OCI-LY3 (cell line): ENCODE measurements at regions not wholly inside any gene's neighbourhood (a gene's known extent, or its start where the extent isn't known, plus 50 kb on each side); places are given as distances from the start of the nearest gene placed in this dataset.
A peak's percentile ranks its signal among the peaks of the same experiment; 100 is the strongest.

Experiments
- H2AFZ ChIP-seq: fragments of 200-600, 300-600 bp; shearing (Covaris generic); 2 replicates; pipeline ENCODE4 v1.6.0; 2014; ENCODE audit warnings: antibody characterized with exemption, low read depth, low read length
- H3K27ac ChIP-seq: fragments of 200-600, 300-600 bp; sonication (generic); 2 replicates; pipeline ENCODE4 v1.5.1; 2014; ENCODE audit warnings: mild to moderate bottlenecking, low read length, moderate library complexity, mixed read lengths
- H3K27me3 ChIP-seq: fragments of 200-600, 300-600 bp; sonication (generic); 2 replicates; pipeline ENCODE4 v1.6.1; 2014; ENCODE audit warnings: low read depth, low read length, mixed read lengths
- H3K36me3 ChIP-seq: fragments of 200-600, 300-600 bp; sonication (generic); replicated peaks from 2 replicates; pipeline ENCODE3; 2014; ENCODE audit warnings: low read depth, low read length, mixed read lengths
- H3K4me1 ChIP-seq: fragments of 300-600, 200-600 bp; sonication (generic); 2 replicates; pipeline ENCODE4 v1.6.1; 2014; ENCODE audit warnings: low read length, mixed read lengths
- H3K4me2 ChIP-seq: fragments of 200-600, 300-600 bp; sonication (generic); 2 replicates; pipeline ENCODE4 v1.6.1; 2014; ENCODE audit warnings: low read length, mixed read lengths
- H3K4me3 ChIP-seq: fragments of 300-600, 200-600 bp; sonication (generic); 2 replicates; pipeline ENCODE4 v1.5.1; 2014; ENCODE audit warnings: antibody characterized with exemption, mild to moderate bottlenecking, low read length, moderate library complexity
- H3K79me2 ChIP-seq: fragments of 300-600, 200-600 bp; shearing (Covaris generic); 2 replicates; pipeline ENCODE4 v1.6.1; 2014; ENCODE audit warnings: mild to moderate bottlenecking, low read length, mixed read lengths
- H3K9ac ChIP-seq: fragments of 300-600, 200-600 bp; shearing (Covaris generic); 2 replicates; pipeline ENCODE4 v1.6.0; 2014; ENCODE audit warnings: mild to moderate bottlenecking, low read length, moderate library complexity
- H3K9me3 ChIP-seq: fragments of 200-600, 300-600 bp; shearing (Covaris generic); 2 replicates; pipeline ENCODE4 v1.6.1; 2014; ENCODE audit warnings: low read length, mixed read lengths; ENCODE audit not compliant: insufficient read depth
- H4K20me1 ChIP-seq: fragments of 200-600, 300-600 bp; sonication (generic); 2 replicates; pipeline ENCODE4 v1.6.1; 2016; ENCODE audit warnings: low read length, mixed read lengths; ENCODE audit not compliant: insufficient read depth
- EZH2phosphoT487 ChIP-seq: fragments of 200-600 bp; shearing (Covaris generic); IDR thresholded peaks from 2 replicates; pipeline ENCODE4 v1.6.1; 2018; ENCODE audit warnings: antibody characterized with exemption, mixed run types, low read depth
- TF ChIP-seq, protein P1 (sequence below): fragments of 200-600, 300-600 bp; sonication (generic); IDR thresholded peaks from 2 replicates; pipeline ENCODE4 v1.5.1; 2014; ENCODE audit warnings: antibody characterized with exemption, low read length, low read depth

DNA sequence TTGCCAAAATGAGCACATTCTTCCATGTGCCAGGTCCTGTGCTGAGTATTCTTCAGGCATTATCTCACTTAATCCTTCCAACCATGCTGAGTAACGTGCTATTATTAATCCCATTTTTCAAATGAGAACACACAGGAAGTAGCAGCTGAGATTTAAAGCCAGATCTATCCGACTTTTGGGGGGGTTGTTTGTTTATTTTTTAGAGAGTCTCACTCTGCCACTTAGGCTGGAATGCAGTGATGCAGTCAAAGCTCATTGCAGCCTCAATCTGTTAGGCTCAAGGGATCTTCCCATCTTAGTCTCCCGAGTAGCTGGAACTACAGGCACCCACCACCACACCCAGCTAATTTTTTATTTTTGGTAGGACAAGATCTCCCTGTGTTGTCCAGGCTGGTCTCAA is 55.5 kb upstream of the TRIM2 start:
- TF ChIP-seq, protein P1, sequence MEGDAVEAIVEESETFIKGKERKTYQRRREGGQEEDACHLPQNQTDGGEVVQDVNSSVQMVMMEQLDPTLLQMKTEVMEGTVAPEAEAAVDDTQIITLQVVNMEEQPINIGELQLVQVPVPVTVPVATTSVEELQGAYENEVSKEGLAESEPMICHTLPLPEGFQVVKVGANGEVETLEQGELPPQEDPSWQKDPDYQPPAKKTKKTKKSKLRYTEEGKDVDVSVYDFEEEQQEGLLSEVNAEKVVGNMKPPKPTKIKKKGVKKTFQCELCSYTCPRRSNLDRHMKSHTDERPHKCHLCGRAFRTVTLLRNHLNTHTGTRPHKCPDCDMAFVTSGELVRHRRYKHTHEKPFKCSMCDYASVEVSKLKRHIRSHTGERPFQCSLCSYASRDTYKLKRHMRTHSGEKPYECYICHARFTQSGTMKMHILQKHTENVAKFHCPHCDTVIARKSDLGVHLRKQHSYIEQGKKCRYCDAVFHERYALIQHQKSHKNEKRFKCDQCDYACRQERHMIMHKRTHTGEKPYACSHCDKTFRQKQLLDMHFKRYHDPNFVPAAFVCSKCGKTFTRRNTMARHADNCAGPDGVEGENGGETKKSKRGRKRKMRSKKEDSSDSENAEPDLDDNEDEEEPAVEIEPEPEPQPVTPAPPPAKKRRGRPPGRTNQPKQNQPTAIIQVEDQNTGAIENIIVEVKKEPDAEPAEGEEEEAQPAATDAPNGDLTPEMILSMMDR, result no peak
- no peak for TF ChIP-seq EZH2phosphoT487
- Histone ChIP-seq H4K20me1 (no peaks in the 10 kb centered on the region), H3K4me2 (no peak overlapping the region)

DNA sequence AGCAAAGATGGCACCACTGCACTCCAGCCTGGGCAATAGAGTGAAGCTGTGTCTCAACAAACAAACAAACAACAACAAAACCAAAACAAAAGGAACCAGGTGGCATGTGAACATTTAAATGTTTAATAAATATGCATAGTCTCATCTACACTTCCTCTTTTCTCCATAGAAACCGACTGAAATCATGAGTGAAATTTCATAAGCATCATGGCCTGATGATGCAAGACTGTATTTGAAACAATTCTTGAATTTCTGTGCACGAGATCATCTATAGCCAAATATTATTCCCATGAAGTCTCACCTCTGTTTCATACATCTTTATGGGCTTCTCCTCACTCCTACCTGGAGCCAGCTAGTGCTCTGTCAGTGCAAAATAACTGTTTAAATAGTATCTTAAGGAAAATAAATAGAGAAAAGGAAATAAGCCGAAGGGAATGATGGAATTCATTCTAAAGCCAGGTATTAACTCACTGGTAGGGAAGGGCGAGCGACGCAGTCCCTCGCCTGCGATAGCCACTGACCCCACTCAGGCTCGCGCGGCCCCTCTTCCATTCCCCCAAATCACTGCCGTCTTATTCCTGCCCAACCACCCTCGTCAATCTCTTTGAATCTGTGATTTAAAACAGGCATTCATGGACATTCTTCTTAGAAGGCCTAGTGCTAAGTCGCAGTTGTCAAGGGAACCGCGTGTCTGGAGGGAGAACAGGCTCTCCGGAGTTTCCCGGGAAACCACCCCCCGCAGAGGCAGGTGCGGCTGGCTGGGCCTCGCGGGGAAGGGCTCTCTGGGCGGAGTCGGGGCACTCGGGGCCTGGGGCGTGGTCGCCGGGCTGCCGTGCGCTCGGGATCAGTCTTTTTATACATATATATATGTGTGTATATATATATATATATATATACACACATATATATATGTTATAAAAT is 52.4 kb upstream of the TRIM2 start:
- no peaks in the 10 kb centered on the region for H3K9me3 ChIP-seq
- H4K20me1 ChIP-seq, result no peaks in the 10 kb centered on the region; the same call in 1 of the 2 replicates
- no peaks in the 10 kb centered on the region for H3K27me3 ChIP-seq
- H2AFZ ChIP-seq, result peak overlapping the region; percentile 25; the same call in 1 of the 2 replicates
- H3K4me3 ChIP-seq, result peak overlapping the region; percentile 79
- peak overlapping the region; percentile 88 for H3K9ac ChIP-seq
- peak overlapping the region; percentile 92 for H3K4me2 ChIP-seq
- peaks cover 44% of the 10 kb centered on the region for H3K4me1 ChIP-seq
- TF ChIP-seq, protein P1, result no peak
- TF ChIP-seq EZH2phosphoT487, result no peak
- peaks cover 29% of the 10 kb centered on the region for H3K79me2 ChIP-seq
- H3K27ac ChIP-seq, result peak overlapping the region; percentile 90
- no peaks in the 10 kb centered on the region for H3K36me3 ChIP-seq

More for the DNA sequence above, 55.5 kb upstream of the TRIM2 start:
- Histone ChIP-seq H3K27ac (no peak overlapping the region), H3K27me3 (no peaks in the 10 kb centered on the region), H3K4me1 (peaks cover 27% of the 10 kb centered on the region), H3K4me3 (no peak overlapping the region), H2AFZ (no peak overlapping the region), H3K79me2 (peaks cover 5% of the 10 kb centered on the region), H3K9me3 (no peaks in the 10 kb centered on the region), H3K36me3 (no peaks in the 10 kb centered on the region), H3K9ac (no peak overlapping the region)

DNA sequence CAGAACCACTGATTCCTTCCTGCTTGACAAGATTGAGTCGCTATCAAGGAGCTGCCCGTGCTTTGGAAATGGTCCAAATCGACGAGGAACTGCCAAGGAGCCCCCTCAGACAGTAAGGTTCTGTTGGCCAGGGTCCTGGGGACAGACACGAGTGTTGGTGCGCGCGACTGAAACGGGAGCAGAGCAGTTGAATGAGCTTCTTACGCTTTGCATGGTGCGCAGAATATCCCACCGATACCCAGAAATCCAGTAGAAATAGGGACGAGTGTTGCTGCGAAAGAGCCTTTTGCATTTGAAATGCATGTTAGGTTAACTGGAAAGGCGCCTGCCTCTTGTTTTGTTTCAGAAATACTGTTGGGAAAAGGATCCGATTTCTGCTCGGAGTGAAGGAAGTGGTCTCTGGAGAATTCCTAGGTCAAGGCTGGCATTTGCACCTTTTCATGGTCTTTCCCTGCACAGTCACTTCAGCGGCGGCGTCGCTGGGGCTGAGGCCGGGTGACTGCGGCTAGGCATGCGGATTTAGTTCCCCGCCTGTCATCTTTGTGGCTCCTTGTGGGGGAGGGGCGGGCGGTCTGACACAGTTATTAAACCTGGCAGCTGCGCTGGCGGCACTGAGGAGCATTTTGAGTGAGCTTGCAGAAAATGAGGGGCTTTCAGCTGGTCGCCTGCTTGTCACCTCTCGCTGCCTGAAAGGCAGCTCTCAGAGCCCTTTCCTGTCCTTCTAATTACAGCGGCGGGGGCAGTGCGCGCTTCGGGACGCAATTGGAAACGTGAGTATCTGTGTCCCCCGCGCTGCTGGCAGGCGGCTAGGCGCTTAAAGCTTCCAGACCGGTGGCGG is 51.5 kb upstream of the TRIM2 start:
- H3K9me3 ChIP-seq, result no peaks in the 10 kb centered on the region
- H3K36me3 ChIP-seq, result no peaks in the 10 kb centered on the region
- peak overlapping the region; percentile 48; the same call in 1 of the 2 replicates for H2AFZ ChIP-seq
- H3K4me3 ChIP-seq, result peak overlapping the region; percentile 79
- H3K9ac ChIP-seq, result peak overlapping the region; percentile 88
- H3K4me2 ChIP-seq, result peak overlapping the region; percentile 88
- peaks cover 53% of the 10 kb centered on the region for H3K4me1 ChIP-seq
- H3K27me3 ChIP-seq, result no peaks in the 10 kb centered on the region
- peak overlapping the region; percentile 90 for H3K27ac ChIP-seq
- no peak for TF ChIP-seq EZH2phosphoT487
- TF ChIP-seq, protein P1, result no peak
- H4K20me1 ChIP-seq, result no peaks in the 10 kb centered on the region; the same call in 1 of the 2 replicates
- peaks cover 35% of the 10 kb centered on the region for H3K79me2 ChIP-seq
